OCI-LY3 (cell line): ENCODE measurements at regions not wholly inside any gene's neighbourhood (a gene's known extent, or its start where the extent isn't known, plus 50 kb on each side); places are given as distances from the start of the nearest gene placed in this dataset.

ENCODE experiments used
- EZH2phosphoT487 ChIP-seq: fragments of 200-600 bp; shearing (Covaris generic); IDR thresholded peaks from 2 replicates; pipeline ENCODE4 v1.6.1; 2018; ENCODE audit warnings: antibody characterized with exemption, mixed run types, low read depth
- TF ChIP-seq, protein P1 (sequence below): fragments of 200-600, 300-600 bp; sonication (generic); IDR thresholded peaks from 2 replicates; pipeline ENCODE4 v1.5.1; 2014; ENCODE audit warnings: antibody characterized with exemption, low read length, low read depth

DNA sequence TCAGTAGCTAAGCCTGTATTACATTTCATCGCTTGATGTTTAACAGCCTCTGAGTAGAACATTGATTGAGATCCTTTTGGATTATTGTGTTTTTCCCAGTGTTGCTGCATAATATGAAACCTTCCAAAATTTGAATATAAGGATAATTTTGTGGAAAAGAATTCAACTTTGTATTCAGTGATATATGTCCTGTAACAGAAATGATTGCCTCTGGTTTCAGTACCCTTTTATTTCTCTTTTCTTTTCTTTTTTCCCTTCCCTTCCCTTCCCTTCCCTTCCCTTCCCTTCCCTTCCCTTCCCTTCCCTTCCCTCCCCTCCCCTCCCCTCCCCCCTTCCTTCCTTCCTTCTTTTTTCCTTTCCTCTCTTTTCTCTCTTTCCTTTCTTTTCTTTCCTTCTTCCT is 74.6 kb downstream of the UTRN start:
- TF ChIP-seq, protein P1, sequence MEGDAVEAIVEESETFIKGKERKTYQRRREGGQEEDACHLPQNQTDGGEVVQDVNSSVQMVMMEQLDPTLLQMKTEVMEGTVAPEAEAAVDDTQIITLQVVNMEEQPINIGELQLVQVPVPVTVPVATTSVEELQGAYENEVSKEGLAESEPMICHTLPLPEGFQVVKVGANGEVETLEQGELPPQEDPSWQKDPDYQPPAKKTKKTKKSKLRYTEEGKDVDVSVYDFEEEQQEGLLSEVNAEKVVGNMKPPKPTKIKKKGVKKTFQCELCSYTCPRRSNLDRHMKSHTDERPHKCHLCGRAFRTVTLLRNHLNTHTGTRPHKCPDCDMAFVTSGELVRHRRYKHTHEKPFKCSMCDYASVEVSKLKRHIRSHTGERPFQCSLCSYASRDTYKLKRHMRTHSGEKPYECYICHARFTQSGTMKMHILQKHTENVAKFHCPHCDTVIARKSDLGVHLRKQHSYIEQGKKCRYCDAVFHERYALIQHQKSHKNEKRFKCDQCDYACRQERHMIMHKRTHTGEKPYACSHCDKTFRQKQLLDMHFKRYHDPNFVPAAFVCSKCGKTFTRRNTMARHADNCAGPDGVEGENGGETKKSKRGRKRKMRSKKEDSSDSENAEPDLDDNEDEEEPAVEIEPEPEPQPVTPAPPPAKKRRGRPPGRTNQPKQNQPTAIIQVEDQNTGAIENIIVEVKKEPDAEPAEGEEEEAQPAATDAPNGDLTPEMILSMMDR, result no peak
- no peak for TF ChIP-seq EZH2phosphoT487
